SW 1271 (cell line): ENCODE measurements at regions not wholly inside any gene's neighbourhood (a gene's known extent, or its start where the extent isn't known, plus 50 kb on each side); places are given as distances from the start of the nearest gene placed in this dataset.

Experiments
- DNase-seq, 2 experiments: peaks; one replicate each; lab custom pipeline; 2025; lab: John Stamatoyannopoulos, UW

DNA sequence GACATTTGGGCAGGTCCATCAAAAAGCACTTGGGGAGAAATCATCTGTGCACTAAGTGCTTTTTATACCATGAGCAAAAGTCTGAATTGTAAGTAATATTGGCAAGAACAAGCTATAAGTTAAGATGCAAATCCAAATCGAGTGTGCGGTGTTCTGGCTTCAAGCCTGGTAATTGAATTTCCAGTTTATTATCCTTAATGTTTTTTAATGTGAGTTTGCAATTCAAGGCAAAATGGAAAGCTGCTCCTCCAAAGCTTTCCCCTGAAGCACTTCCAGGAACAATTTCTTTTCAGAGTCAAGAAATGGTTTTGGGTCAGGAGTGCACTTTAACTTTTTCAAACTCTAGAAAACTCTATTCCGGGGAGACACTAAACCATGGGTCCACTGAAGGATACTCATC is 445.7 kb downstream of the TOX3 start:
- no peak for DNase-seq

DNA sequence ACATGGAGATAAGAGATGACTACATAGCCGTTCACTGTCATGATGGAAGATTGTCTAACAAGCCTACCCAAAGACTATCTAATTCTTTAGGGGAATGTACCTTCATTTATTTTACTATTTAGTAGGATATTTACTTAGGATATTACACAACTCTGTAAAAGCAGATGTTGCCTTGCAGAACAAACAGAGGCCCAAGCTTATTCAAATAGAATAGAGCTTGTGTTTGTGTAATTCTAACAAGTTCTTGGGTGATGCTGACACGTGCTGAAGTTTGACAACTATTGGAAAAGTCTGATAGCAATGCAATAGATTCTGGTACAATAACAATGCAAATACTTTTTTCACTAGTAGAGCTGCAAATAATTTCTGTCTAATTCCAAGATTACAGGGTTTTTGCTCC is 447.6 kb downstream of the TOX3 start:
- DNase-seq: no peak

DNA sequence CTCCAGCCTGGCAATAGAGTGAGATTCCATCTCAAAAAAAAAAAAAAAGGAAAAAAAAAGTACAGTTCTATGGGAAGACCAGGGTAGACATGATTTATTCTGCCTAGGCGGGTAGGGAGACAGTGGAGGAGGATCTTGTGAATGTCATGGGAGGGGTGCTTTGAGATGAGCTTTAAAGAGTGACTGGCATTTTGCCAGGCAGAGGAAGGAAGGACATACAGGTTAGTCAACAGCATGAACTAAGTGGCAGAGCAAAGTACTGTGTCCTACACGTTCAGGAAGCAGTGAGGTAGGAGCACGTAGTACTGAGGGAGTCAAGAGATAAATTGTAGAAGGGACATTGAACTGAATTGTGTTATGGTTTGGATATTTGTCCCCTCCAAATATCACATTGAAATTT is 451.5 kb downstream of the TOX3 start:
- DNase-seq: no peak

DNA sequence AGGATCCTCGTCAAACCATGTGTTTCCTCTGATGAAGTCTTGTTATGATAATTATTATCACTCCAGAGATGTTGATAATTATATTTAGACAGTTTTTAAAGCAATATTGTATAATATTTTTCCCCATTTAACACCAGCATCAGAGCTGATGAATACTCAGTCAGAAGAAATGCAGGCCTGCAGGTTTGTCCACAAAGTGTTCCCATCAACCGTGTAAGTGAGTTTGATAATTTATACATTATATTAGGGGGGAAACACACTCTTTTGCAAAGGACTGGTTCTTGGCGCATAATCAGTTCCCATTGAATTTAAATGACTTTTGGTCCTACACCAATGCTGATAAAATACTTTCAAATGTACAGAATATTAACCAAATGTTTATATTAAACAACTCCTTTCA is 454.8 kb downstream of the TOX3 start:
- no peak for DNase-seq

DNA sequence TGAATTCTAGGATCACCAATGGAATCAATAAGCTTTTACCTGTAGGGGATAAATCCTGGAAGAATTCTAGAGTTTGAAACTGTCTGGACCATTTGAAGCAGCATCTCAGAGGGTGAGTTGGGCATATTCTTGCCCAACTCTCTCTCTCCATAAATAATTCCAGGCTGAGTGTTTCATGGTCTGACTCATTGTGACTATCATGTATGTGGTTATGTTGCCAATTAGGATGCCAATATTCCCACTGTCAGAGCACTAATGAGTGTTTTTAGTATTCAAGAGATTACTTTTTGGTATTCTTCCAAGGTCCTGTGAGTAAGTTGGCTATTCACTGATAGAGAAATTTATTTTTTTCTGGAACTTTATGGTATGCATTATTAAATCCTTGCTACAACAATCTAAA is 456.9 kb downstream of the TOX3 start:
- DNase-seq: no peak

DNA sequence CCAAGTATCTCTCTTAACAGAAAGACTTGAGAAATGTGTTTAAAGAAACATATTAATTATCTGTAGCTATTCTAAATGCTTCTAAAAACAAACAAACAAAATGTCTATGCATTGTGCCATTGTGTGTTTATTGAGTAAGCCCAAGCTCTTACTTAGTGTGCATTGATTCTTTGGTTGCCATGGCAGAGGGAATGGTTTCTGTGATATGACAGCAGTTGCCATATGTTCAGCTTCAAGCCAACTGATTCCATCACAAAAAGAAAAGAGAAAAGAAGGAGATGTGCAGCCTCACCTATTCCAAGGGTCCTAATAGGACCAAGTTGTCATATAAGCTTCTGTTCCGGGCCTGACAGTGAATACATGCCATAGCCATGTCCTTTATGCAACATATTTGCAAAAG is 457.5 kb downstream of the TOX3 start:
- DNase-seq: no peak

DNA sequence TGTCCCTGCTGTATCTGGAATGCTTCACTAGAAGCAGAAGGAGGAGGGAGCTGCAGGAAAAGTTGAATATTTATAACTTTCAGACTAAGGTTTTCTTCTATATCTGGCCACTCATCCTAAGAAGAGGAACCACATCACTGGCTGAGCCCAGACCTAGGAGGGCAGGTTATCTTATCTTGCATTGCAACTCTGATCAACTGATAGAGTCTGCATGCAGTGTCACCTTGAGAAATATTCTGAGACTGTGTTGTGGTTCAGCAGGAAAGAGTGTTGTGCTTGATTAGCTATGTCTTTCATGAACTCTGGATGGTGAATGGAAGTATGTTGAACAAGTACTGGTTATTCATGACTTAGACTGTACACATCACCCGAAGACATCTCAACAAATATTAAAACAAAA is 460.0 kb downstream of the TOX3 start:
- no peak for DNase-seq

DNA sequence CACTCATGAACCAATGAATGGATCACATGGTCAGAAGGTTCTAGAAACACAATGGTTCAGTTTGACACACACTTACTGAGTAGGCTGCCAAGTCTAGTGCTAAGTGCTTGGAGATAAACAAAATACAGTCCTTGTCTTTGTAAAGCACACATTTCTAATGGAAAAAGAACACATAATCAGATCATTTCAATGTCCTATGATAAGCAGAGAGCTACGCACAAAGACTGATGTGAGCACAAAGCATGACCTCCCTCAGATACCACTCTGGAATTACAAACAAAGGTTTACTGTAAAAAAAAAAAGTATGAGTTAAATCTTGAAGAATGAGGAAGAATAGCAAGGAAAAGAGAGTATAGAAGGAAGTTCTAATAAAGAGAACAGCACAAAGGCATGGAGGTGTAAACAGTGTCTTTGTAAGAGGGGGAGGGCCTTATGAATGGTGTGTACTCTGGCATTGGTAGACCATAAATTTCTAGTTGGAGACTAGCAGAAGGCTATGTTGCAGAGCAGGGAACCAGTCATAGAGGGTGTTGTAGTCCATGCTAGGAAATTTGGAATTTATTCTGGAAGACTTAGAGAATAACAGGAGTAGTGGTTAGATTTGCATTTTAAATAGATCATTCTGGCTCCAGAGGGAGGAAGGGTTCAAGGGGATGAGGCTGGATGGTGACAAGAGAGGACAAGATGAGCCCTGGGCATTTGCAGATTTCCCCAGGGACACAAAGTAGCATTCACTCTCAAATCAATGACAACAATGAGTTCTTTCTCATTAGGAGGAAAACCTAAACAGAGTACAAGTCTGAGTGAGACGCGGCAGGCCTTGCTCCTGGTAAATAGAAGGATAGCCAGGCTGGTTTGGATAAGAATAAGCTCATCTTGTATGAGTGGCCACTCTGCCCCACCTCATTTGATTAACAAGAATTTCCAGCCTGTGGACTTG is 468.0 kb downstream of the TOX3 start:
- DNase-seq: no peak

DNA sequence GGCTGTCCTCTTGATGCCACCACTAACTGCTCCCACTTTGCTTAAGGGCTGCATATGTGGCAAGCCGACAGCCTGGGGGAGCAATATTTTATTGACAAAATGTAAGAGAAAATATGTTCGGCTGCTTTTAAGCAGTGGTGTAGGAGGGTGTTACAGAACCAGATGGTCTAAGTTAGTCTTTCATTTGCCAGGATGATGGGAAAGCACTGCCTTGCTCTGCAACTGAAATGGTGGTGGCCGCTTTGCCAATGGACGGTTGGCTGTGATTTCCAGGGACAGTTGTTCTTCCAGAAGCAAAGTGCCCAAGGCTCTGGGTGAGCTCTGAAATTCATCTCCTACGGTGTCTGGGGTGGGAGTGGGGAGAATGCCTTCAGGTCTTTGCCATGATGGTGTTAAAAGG is 469.3 kb downstream of the TOX3 start:
- DNase-seq: no peak

DNA sequence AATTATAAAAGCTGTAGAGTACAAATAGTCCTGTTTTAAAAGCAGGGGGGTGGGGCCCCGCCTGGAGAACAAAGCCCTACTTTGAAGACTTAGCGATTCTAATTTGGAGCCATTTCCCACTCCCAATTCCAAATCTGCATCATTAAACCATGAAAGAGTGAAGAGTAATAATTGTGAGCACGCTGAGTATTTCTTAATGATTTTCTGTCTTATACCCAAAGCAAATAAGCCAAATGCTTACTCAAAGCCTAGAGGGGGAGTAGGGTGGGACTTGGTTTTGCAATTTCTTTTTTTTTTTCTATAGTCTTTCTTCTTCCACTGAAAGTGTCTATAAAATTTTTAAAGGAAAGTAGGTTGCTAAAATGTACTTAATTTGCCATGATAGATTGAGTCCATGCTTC is 470.1 kb downstream of the TOX3 start:
- DNase-seq: no peak

DNA sequence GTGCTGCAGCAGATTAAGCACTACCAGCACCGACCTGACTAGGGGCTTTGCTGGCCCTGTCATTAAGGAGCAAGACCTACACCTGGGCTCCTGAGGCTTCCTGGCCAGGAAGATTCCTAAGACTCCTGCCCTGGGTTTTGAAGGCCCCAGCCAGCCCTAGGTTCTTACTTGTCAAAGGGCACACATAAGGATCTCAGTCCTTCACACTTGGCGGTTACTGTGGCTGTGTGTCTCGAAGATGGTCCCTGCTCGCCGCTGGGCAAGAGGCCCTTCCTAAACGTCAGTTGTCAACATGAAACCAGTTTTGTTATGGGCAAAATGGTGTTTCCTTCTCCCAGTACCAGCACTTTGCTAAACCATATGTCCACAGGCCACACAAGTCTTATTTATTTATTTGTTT is 470.6 kb downstream of the TOX3 start:
- no peak for DNase-seq

DNA sequence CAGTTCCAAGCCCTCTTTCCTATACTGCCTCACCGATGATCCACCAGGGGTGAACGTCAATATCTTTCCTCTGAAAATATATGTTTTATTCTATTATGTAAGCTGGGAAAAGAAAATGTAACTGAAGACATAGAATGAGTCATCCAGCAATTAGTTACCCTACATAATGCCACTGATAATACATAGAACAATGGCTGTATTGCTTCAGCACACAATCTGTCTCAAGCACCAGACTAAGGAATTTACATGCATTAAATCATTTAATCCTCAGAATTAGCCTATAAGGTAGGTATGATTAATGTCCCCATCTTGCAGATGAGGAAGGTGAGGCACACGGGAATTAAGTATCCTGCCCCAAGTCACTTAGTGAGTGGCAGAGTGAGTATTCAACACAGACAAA is 472.8 kb downstream of the TOX3 start:
- no peak for DNase-seq

DNA sequence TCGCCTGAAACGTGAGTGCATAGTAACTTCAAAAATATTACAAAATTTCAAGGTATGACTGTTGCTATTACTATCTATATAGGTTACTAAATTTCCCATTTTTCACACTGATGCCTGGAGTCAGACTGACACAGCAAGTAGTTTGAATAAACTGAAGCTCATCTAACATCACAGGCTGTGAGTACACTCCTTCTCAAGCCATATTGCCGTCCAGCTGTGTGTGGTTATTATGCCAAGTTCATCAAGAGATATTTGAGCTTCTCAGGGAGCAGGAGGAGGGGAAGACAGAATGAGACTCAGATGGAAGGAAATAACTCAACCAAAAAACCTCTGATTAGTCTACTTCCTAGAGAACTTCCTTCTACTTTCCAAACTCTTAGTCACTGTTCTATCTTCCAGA is 473.9 kb downstream of the TOX3 start:
- no peak for DNase-seq

DNA sequence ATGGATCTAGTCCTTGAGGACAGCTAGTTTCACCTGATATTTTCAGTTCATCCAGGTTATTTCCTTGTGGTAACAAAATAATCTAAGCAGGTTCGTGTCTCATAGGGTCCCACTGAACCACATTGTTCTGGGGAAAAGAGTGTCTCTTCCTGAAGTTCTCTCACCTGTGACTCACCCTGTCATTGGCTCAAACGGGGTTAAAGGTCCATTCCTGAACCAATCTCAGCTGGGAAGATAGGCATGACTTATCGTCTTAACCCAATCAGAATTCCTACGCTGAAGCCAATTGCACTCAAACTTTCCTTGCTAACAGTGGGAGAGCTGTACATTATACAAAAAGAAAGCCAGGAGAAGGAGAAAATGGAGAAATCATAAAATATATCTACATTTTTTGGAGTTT is 475.8 kb downstream of the TOX3 start:
- DNase-seq: no peak

DNA sequence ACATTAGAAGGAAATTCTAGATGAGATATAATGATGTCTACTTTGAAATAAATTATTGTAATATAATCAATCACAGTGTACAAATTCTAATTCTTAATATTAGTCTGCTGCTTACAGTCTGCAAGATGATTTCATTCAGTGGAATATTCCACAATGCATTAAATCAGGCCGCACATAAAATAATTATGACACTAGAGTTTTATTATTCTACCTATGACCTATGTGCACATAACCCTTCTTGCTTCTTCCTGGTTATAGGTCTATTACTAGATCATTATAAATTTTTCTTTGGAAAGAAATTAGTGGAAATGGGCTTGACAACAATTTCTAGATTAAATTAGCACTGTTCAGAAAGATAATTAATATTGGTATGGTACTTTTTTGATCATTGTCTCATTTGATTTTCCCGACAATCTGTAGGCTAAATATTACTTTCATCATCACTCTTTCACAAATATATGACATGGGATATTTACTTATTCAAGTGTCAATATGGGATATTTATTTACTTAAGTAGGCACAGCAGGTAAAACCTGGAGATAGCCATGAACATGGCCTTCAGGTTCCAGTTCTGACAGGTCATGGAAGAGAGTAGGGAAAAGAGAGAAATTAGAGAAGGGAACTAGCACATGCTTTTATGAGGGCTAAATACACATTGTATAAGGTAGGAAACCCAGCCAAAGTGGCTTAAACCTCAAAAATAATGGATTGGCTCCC is 476.4 kb downstream of the TOX3 start:
- DNase-seq: no peak

DNA sequence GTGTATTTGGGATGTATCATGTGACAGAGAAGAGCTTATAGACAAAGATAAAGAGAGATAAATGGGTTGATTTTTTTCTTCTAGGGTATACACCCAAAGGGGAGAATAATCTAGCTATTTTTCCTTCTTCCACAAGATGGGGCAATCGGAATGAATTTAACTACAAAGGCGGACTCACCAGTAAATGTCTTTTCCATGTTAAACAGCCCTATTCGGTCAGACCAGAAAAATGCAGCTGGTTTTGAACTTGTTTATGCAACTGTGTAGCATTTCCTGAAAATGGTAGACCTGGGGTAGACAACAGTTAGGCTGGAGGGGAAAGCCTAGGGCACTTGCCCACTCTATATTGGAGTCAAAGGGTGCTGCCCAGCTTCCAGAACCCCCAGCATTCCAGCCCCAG is 477.1 kb downstream of the TOX3 start:
- DNase-seq: peak in 1 of 2 experiments; percentile 4

DNA sequence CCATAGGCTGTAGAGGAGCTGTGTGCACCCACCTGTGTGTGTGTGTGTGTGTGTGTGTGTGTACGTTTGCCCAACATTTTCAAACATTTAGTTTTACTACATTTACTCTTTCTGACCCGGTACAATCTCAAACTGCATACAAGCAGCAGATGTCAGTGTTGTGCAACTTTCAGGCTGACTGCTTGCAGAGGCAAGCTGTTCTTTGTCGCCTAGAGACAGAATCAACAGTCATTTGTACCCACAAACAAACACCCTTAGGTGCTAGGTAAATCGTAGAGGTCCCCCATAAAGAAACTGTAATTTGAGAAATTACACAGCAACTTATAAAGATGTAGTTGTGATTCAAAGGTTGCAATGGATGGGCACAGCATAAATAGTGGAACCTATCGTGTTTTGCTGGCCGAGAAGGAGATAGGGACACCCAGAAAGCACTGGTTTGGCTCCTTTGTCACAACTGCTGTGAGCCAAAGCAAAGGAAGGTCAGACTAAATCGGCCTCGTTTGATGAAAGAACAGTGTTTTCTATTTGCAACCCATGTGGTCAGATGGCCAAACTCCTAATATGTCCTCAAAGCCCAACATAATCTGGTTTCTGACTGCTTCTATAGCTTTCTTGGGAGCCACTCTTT is 478.4 kb downstream of the TOX3 start:
- DNase-seq: no peak

DNA sequence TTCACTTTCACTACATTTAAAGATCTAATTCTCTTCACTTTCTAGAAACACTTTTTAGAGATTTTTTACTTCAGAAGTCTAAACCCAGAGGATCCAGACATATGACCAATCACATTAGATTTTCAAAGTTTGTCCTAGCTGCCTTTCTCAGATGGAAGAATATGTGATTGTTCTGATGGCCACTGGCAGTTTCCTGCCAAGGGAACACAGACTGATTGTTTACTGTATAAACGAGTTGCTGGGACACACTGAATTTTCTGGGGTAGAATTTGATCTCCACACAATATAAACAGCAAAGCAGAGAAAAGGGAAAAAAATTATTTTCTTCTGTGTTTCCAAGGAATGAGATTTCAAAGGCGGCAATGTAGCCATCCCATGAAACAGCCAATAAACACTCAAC is 480.0 kb downstream of the TOX3 start:
- DNase-seq: no peak

DNA sequence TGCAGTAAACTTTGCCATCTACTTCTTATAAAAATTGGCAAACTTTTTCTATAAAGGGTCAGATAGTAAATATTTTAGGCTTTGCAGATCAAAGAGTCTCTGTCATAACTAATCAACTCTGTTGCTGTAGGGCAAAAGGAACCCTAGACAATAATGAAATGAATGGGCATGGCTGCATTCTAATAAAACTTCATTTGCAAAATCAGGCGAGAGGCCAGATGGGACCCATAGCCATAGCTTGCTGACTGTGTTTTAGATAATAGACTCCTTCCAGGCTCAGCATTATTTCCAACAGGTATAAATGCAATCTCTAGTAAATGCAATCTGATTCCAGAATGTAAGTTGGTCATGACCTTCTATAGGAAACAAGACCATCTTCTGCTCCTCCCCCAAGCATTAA is 490.7 kb downstream of the TOX3 start:
- no peak for DNase-seq

DNA sequence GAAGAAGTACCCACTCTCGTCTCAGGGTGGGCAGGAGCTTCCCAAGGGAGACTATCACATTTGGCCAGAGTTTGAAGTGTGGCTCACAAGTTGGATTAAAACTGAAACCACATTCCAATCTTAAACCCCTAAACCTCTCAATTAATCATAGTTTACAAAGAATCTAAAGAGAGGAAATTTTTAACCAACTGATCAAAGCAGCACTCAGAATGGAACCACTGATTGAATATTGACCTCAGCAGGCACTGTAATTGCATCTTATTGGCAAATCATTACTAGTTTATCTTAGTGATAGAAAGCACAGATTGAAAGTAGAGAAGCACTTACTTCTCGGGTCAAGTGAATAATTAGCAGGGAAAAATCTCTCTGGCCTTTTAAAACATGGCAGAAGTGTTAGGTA is 491.6 kb downstream of the TOX3 start:
- DNase-seq: no peak

DNA sequence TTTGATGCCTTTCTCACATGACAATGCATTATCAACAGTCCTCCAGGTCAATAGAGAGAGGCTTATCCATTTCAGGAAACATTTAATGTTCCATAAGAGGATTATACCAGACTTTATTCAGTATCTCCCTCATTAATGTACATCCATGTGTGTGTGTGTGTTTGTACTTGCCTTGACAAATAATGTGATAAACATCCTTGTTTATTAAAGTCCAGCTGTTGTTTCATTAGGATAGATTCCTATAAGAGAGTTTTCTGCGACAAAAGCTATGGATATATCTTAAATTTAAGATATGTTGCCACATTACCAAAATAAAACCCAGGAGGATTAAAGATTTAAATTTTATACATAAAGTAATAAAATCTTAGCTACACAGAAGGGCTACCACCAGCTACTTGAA is 492.6 kb downstream of the TOX3 start:
- no peak for DNase-seq

DNA sequence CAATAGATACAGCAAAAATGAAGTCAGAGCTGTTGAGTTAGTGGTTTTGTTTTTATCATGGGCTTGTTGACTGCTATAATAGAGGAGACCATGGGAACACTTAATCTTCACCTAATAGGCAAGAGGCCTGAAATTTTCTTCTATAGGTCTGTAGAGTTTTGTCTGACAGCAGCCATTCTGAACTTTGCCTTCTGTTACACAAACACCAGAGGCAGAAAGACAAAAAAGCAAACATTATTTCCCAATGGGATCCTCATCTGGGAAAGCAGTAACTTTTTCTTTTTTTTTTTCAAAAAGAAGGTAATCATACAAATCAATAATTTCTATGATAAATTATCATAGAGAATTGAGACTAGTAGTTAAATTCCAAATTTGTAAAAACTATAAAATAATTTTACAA is 494.1 kb downstream of the TOX3 start:
- no peak for DNase-seq
